ENCODE measurements at regions not wholly inside any gene's neighbourhood (a gene's known extent, or its start where the extent isn't known, plus 50 kb on each side); places are given as distances from the start of the nearest gene placed in this dataset.

- no peak for TF ChIP-seq CTCF (IDR thresholded peaks at IDR 0.05; ENCODE audit: control extremely low read depth, extremely low read depth)
- WGBS, 2 donors, result 57 to 80% methylated on average over 1 of the region's 1 CpG
- peaks cover 0 to 10% (median 0%) of the 10 kb centered on the region in 4 donors for H3K9me3 ChIP-seq (ENCODE audit: control insufficient read depth in 4 of 4, insufficient read depth in 3 of 4, low read length in 3 of 4)
- H3K4me1 ChIP-seq (ENCODE audit: control insufficient read depth in 5 of 5, insufficient read depth in 5 of 5, low read length in 5 of 5), result peaks cover 0 to 2% (median 0%) of the 10 kb centered on the region in 5 donors
- H3K9ac ChIP-seq (ENCODE audit: insufficient read depth in 1 of 2, low read length in 2 of 2), result no peak overlapping the region
- H3K27me3 ChIP-seq (ENCODE audit: control insufficient read depth in 3 of 3, insufficient read depth in 3 of 3, low read length in 2 of 3), result peaks cover 0 to 3% (median 0%) of the 10 kb centered on the region in 3 donors
- DNase-seq (no peak), ATAC-seq (ENCODE audit: insufficient read depth, low FRiP score) (no peak)
- no peak overlapping the region for H3K4me3 ChIP-seq
- H3K27ac ChIP-seq (ENCODE audit: low read depth in 1 of 2, low read length in 1 of 2), result no peak overlapping the region
- no peaks in the 10 kb centered on the region for H3K36me3 ChIP-seq (ENCODE audit: control insufficient read depth in 4 of 4, insufficient read depth in 4 of 4, low read length in 4 of 4)
Measured at GRCh38 chr17:74019860-74020259, 183.6 kb upstream of the RPL38 start.

- H3K27me3 ChIP-seq (ENCODE audit: control insufficient read depth in 3 of 3, insufficient read depth in 3 of 3, low read length in 2 of 3), result peaks cover 0 to 3% (median 0%) of the 10 kb centered on the region in 3 donors
- H3K36me3 ChIP-seq (ENCODE audit: control insufficient read depth in 4 of 4, insufficient read depth in 4 of 4, low read length in 4 of 4), result no peaks in the 10 kb centered on the region
- no peak overlapping the region for H3K27ac ChIP-seq (ENCODE audit: low read depth in 1 of 2, low read length in 1 of 2)
- no peak overlapping the region for H3K9ac ChIP-seq (ENCODE audit: insufficient read depth in 1 of 2, low read length in 2 of 2)
- ATAC-seq (ENCODE audit: insufficient read depth, low FRiP score), result no peak
- H3K4me1 ChIP-seq (ENCODE audit: control insufficient read depth in 5 of 5, insufficient read depth in 5 of 5, low read length in 5 of 5), result peaks cover 0 to 2% (median 0%) of the 10 kb centered on the region in 5 donors
- peaks cover 0 to 6% (median 0%) of the 10 kb centered on the region in 4 donors for H3K9me3 ChIP-seq (ENCODE audit: control insufficient read depth in 4 of 4, insufficient read depth in 3 of 4, low read length in 3 of 4)
- peak in 1 of 3 donors; percentile 17 for DNase-seq
- 40 to 54% methylated on average over 3 of the region's 3 CpGs for WGBS, 2 donors
- no peak for TF ChIP-seq CTCF (IDR thresholded peaks at IDR 0.05; ENCODE audit: control extremely low read depth, extremely low read depth)
- H3K4me3 ChIP-seq, result no peak overlapping the region
Measured at GRCh38 chr17:74020522-74020921, 183.0 kb upstream of the RPL38 start.

GRCh38 chr17:74024871-74025531, 178.5 kb upstream of the RPL38 start:
- peaks cover 0 to 2% (median 0%) of the 10 kb centered on the region in 5 donors for H3K4me1 ChIP-seq (ENCODE audit: control insufficient read depth in 5 of 5, insufficient read depth in 5 of 5, low read length in 5 of 5)
- peak; percentile 18 to 19 (median 18) for DNase-seq

More at GRCh38 chr17:74024871-74025531, 178.5 kb upstream of the RPL38 start:
- H3K9ac ChIP-seq (ENCODE audit: insufficient read depth in 1 of 2, low read length in 2 of 2), result no peak overlapping the region
- H3K9me3 ChIP-seq (ENCODE audit: control insufficient read depth in 4 of 4, insufficient read depth in 3 of 4, low read length in 3 of 4), result peaks cover 0 to 3% (median 0%) of the 10 kb centered on the region in 4 donors
- H3K4me3 ChIP-seq, result no peak overlapping the region
- H3K27me3 ChIP-seq (ENCODE audit: control insufficient read depth in 3 of 3, insufficient read depth in 3 of 3, low read length in 2 of 3), result no peaks in the 10 kb centered on the region
- ATAC-seq (ENCODE audit: insufficient read depth, low FRiP score), result no peak
- no peak overlapping the region for H3K27ac ChIP-seq (ENCODE audit: low read depth in 1 of 2, low read length in 1 of 2)
- no peaks in the 10 kb centered on the region for H3K36me3 ChIP-seq (ENCODE audit: control insufficient read depth in 4 of 4, insufficient read depth in 4 of 4, low read length in 4 of 4)
- no peak for TF ChIP-seq CTCF (IDR thresholded peaks at IDR 0.05; ENCODE audit: control extremely low read depth, extremely low read depth)
- 42 to 49% methylated on average over 10 of the region's 10 CpGs for WGBS, 2 donors

All from lung (tissue), 11 donors.